Left renal pelvis (tissue), 4 donors: ENCODE measurements at regions not wholly inside any gene's neighbourhood (a gene's known extent, or its start where the extent isn't known, plus 50 kb on each side); places are given as distances from the start of the nearest gene placed in this dataset.
"Not testable (repeated sequence)": the region's sequence is repeated elsewhere in the genome, so short reads cannot be mapped to it uniquely, and the experiment has no call there.

Experiments used
- DNase-seq, 4 donors: peaks; one replicate each; pipeline ENCODE4 v3.0.0-alpha.2; 2013; ENCODE audit warnings: low read depth in 4 of 4, low spot score in 3 of 4

- not testable (repeated sequence) for DNase-seq
Measured at GRCh38 chrX:71822314-71822713, 59.2 kb downstream of the CXorf49B start.

GRCh38 chrX:71823391-71824057 lies 60.4 kb downstream of the CXorf49B start:
- DNase-seq, result no peak

GRCh38 chrX:71828086-71828485 lies 64.9 kb downstream of the CXorf49B start:
- no peak for DNase-seq

GRCh38 chrX:71838092-71838491 lies 72.6 kb upstream of the NHSL2 start:
- DNase-seq, result not testable (repeated sequence)

- no peak for DNase-seq
Measured at GRCh38 chrX:71846429-71846828, 64.2 kb upstream of the NHSL2 start.

- DNase-seq, result no peak
Measured at GRCh38 chrX:71852182-71852581, 58.5 kb upstream of the NHSL2 start.

GRCh38 chrX:71859637-71860036 lies 51.0 kb upstream of the NHSL2 start:
- peak in 2 of 4 donors; percentile 1 to 12 for DNase-seq
